GM18508 (cell line): ENCODE measurements at regions not wholly inside any gene's neighbourhood (a gene's known extent, or its start where the extent isn't known, plus 50 kb on each side); places are given as distances from the start of the nearest gene placed in this dataset.
"Not testable (repeated sequence)": the region's sequence is repeated elsewhere in the genome, so short reads cannot be mapped to it uniquely, and the experiment has no call there.

ENCODE experiments used
- ATAC-seq: cut with Tn5 transposase; IDR thresholded peaks from one replicate; pipeline ENCODE4 v1.9.1; 2021; ENCODE audit warnings: moderate number of reproducible peaks; ENCODE audit not compliant: insufficient read depth, unreplicated experiment

DNA sequence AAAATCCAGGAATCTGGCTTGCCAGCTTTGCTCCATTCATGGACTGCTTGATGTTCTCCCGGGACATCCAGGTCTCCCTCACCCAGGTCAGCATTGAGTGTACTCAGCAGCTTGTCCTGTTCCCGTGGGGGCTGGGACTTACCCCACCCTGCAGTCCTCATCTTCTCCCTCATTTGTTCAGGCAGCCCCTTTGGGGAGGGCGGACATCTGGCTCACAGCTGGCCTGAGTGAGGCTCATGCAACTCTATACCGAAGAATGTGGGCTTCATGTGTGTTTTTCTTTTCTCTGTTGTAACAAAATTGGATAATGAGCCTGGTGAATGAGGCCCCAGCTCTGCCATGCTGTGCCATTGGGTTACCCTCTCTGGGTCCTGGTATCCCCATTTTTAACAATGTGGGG lies 227.7 kb upstream of the TENM4 start:
- ATAC-seq, result no peak

DNA sequence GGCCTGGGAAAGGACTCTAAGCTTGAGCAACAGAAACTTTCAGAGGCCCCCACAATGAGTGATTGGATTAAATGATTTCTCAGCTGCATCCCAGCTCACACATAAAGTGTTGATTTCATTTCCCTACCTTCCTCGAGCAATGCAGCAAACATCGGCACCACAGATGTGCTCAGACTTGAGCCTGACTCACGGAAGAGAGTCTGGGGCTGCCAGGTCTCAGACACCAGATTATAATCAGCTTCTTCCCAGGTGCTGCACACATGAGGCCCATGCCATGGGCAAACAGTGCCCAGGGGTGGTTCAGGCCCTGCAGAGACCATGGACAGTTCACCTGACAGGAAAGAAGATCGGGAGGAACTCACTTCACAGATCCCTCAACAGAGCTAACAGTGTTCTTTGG lies 226.6 kb upstream of the TENM4 start:
- ATAC-seq, result no peak

DNA sequence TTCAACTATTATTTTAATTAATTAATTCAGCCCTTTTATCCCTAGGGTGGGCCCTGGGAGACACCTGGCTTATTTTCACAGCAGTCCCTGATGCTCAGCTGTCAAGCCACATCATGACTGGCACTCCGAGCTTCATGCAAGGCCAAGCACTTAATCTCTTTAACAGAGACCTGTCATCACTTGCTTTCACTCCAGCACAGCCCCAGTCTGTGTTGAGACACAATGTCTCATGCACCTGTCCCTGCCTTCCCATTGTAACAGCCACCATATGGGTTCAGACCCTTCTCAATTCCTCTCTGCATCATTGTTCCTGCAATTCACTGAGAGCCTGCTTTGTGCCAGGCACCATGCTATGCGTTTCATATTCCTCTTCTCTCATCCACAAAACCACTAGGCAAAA lies 222.2 kb upstream of the TENM4 start:
- ATAC-seq, result no peak

DNA sequence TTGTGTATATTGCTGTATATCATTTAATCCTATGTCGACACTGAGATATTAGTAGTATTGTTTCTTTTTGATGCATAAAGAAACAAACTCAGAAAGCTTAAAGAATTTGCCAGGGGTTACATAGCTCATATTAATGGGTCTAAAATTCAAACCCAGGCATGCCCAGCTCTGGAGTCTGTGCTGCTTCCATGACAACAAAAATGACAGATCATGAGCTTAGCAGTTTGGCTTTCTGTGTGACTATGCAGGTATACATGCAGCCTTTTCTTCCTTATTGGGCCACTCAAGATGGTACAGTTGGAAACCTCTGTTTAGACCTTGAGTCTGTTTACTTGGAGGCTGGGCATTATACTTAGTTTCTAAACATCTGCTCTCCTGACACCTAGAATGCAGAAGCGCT lies 220.5 kb upstream of the TENM4 start:
- no peak for ATAC-seq

DNA sequence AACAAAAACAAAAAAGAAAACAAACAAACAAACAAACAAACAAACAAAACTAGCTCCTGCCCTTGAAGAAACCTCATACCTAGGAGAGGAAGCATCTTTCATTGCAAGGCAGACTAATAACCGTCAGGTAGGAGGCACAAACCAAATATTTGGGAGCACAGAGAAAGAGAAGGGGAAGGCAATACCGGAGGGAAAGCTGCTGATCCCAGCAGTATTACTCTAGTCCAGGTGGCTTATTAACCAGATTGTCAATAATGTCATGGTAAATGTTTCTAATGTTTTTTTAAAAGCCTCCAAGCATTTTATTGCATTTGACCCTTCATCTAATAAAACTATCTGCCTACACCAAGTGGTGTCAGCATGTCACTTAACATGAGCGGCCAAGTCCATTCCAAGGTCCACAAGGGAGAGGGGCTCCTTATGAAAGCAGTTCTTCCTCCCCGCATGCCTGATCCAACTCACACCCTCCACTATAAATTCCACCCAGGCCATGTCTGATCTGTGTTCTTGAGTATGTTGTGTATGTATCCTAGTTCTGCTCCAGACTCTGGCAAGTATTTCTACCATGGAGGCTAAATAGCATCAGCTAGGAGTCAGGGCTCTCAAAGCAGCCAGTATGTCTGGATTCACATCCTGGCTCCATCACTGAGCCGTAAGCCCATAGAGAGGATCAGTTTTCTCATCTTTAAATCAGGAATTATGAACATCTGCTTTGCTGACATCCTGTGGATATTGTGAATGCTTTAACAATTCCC lies 208.1 kb upstream of the TENM4 start:
- ATAC-seq, result no peak

DNA sequence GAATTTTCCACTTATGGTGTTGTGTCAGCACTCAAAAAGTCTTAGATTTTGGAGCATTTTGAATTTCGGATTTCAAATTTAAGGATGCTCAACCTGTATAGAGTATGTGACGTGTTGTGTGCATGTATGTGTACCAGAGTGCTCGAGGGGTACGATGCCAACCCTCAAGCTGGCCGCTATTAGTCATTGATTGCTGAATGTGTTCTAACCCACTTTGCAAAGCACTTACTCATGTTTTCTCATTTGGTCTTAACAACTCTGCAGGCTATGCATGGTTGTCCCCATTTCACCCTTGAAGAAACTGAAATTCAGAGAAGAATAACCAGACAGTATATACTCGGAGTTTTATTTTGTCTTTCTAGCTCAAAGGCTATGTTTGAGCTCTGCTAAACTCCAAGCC lies 196.4 kb upstream of the TENM4 start:
- ATAC-seq, result no peak

DNA sequence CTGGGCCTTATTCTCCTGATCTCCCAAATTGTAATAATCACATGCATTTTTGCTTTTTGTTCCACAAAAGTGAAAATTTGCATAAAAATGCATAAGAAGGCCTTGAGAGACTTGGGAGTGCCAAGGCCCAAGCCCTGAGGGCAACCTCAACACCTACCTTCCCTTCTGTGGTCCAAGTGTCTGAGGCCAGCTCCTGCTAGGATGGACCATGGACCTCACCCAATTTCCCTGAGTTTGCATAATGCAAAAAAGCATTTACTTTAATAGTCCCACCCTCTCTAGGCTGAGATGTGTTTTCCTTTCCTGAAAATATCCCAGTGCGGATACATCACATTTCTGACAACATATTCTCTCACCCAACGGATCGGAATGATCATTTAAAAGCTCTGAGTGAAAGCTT lies 194.1 kb upstream of the TENM4 start:
- no peak for ATAC-seq

DNA sequence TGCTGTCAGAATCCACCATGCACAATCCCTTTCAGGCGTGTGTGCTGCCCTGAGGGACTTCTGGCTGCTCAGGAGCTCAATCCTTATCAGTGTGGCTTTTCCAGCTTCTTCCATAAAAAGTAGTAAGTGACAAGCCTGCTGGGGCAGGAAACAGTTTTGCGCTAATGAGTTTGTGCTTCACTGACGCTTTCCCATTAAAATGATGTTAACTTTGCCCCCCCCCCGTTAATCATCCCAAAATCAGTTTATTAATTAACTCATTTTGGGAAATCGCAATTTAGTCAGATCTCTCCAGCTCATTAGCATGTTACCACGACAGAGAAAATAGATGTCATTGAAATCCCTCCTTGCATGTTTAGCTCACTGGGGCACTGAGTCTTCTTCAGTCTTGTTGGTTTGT lies 186.5 kb upstream of the TENM4 start:
- no peak for ATAC-seq

DNA sequence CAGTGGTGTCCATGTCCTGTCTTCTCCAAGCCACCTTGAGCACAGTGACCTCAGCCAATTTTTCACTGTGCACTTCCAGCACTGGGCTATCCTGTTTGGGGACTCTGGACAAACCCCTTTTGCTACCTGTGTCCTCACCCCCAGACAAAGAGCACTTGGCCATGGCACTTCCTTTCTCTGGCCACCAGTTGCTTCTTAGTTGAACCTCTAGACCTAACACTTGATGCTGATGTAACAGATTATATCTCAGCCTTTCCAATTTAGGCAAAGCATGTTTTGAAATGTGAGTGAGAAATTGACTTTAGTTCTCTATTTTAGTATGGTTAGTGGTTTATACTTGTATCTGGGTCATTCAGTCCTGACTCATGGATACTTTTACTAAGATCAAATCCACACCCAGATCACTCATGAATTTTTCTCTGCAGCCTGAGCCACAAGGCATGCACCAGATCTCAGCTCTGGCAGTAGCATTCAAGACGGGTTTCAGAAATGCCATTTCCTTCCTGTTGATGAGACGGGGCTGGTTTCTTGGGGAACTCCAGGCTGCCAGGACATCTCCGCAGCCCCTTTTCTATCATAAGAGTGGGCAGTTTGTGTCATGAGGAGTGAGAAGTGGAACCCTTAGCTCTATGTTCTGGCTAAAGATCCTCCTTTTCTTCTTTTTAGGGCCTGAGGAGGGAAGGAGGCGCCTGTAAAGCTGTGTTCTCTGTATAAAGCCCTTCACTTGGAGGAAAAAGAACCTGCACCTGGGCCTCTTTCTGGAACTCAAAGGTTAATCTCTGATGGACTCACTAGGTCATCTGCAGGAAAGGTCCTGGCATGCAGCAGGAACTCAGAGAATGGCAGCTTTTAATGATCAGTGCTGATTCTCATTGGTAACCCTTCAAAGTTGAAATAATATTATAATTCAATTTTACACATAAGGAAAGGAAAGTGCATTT lies 185.6 kb upstream of the TENM4 start:
- no peak for ATAC-seq

DNA sequence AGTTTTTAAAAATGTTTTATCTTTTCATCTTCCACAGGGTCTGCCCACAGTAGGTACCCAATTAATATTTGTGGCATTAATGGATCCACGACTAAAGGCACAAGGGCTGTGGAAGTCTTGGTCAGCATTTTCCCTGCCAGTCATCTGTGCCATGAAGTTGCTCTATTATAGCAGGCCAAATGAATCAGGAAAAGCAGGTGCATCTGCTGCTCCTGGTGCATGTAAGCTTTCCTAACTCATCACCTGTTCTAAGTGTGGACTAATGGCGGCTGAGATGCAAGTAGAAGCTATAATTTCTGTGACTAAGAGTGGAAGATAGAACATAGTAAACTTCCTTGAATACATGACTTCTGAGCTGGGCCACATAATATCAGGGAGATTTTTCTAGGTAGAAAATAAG lies 182.5 kb upstream of the TENM4 start:
- no peak for ATAC-seq

DNA sequence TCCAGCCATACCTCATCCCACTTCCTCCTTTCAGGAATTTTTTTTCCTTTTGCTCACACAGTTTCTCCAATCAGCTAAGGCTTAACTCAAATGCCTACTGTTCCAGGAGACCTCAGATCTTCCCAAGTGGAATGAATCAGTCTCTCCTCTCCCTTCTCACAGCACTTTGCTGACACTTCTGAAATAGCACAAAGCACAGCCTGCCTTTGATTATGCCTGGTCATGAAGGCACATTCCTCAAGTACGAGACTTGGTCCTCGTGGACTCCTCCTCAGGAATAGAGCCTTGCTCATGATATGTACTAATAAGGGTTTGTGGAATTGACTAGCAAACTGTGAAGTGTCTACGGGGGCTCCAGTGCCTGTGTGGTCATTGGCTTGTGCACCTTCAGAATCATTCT lies 176.7 kb upstream of the TENM4 start:
- no peak for ATAC-seq

DNA sequence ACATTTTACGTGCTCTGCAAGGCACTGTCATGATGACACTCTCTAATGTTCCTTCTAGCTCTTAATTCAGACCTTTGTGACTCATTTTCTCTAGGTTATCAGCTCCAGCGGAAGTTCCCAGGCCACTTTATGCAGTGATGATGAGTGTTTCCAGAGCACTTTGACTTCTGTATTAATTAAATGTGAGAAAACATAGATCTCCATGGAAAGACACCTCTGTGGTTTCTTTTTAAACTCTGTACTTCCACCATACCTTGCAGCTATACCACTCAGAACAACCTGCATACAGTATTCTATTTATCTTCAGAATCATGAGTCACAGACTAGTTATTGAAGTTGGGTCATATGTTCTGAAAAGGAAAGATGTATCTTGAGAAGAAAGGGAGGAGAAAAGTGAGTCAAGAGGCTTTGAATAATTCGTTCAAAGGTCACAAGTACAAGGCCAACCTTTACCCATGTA lies 175.6 kb upstream of the TENM4 start:
- no peak for ATAC-seq

DNA sequence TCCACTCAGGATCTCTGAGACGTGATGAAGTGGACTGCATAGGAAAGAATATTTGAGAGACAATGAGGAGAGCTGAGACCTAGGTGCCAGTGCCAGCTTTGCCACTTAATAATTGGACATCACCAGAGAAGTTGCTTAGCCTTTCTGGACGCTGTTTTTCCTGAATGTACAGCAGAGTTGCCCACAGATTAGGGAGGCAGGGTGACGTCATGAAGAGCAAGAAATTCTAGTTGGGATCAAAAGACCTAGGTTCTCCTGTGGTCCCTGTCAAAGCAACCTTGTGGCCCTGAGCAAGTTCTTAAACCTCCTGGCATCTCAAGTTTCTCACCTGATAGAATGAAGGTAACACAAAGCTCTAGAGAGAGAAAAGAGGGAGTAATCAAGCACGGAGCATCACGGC lies 174.6 kb upstream of the TENM4 start:
- ATAC-seq, result no peak

DNA sequence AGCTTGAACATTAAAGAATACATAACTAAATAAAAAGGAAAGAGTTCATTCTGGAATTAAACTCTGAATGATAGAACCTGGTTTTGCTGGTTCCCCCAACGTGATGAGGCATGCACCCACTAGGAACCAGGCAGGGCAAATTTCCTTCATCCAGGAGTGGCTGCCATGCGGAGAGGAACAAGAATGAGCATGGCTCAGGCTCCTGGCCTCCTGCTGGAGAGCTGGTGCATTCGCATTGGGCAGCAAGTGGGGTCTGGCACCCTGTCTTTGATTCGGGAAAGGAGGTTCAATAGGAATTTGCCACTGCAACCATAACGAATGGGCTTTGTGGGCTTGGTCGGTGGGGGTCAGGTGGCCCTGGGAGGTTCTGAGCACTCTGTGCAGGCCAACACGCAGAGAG lies 169.8 kb upstream of the TENM4 start:
- no peak for ATAC-seq

DNA sequence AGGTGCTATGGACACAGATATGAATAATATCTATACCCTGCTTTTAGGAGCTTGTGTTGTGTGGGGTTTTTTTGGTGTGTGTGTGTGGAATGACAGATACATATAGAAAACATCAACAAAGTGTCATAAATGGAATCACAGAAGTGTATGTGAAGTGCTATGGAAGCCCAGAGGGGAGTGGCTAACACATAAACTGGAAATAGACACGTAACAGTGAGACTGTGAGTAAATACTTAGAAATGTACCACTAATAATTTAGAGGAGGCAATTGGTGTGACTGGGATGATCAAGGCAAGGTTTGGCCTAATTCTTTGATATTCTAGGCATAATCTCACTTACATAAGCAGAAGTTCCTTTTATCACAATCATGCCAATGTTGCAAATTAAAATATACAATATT lies 169.3 kb upstream of the TENM4 start:
- ATAC-seq, result no peak

DNA sequence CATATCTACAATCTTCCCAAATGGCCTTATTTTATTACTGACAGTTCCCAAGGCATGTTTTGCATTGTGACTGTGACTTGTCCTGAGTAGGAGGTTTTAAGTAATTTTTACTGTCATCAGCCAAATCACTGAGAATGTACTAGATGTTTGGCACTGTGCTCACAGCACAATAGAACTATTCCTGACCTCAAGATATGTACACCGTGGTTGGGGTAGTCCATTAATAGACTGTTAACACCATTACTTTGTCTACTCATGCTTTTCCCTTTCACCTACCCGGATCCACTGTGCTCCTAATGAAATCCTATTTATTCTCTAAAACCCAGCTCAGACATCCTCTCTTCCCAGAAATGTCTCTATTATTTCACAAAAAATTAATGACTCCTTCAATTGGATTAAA lies 168.7 kb upstream of the TENM4 start:
- no peak for ATAC-seq

DNA sequence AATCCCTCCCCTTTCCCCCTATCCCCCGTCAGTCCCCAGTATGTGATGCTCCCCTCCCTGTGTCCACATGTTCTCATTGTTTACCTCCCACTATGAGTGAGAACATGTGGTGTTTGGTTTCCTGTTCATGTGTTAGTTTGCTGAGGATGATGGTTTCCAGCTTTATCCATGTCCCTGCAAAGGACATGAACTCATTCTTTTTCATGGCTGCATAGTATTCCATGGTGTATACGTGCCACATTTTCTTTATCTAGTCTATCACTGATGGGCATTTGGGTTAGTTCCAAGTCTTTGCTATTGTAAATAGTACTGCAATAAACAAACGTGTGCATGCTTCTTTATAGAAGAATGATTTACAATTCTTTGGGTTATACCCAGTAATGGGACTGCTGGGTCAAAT lies 165.6 kb upstream of the TENM4 start:
- ATAC-seq, result not testable (repeated sequence)

DNA sequence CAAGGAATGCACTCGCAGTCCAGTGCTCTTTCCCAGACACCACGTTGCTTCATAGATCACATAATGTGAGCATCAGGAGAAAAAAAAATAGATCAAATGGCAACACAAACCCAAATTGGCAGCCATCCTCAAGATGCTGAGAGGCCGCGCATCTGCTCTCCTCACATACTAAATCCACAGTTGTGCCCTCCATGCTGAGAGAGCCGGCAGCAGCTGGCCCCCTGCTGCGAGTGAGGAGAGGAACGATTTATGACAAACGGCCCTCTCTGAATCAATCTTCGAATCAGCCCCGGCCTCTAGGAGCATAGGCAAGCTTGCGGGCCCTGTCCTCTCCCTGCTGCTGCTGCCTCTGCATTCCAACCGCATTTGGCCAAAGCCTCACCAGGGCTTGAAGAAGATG lies 159.9 kb upstream of the TENM4 start:
- ATAC-seq, result no peak

DNA sequence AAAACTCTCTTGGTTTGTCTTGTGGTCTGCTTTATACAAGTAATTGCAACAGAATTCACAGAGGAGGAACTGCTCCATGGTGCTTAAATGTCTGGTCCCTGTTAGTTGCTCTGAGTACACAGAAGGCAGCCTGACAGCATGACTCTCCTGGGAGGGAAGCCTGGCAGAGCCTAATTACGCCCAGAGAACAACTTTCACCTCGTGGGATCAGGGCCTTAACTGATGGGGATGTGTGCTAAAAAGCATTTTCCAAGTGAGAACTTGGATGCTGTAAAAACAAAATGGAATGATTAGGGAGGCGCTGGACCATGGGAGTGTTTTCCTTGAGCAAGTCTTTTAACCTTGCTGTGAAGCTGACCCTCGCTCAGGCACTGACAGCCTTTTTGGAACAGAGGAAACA lies 154.0 kb upstream of the TENM4 start:
- no peak for ATAC-seq

DNA sequence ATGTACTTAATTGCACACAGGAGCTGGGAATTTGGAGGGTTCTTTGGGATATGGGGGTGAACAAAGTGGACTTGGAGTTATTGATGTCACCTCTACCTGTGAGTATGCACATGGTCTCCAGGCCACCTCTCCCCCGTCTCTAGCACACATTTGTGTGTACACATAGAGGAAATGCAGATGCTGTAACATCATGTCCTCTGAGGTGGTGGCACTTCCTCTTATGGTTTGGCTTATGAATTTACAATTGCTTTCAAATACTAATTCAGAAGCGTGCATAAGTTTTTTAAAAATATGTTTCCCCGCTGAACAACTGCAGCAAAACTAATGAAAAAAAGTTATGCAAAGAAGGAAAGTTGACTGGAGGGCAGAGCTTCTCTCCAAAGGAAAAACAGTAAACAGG lies 152.0 kb upstream of the TENM4 start:
- ATAC-seq, result no peak

DNA sequence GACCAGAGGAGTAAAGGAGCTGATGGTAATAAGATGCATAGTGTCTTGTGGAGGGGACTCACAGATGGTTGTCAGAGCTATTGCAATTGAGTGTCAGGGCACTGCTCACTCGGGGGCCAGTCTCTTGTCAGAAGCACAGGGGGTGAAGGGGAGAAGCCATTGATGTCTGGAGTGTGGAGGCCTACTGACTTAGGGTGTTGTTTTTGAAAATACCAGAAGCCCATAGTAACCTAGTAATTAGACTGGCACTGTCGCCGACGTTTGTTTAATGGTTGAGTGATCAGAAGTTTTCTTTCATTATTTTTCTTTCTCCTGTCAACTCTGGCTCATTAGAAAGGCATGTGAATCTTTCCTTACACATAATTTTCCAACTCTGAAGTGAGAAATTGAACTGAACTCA lies 151.6 kb upstream of the TENM4 start:
- ATAC-seq, result no peak

DNA sequence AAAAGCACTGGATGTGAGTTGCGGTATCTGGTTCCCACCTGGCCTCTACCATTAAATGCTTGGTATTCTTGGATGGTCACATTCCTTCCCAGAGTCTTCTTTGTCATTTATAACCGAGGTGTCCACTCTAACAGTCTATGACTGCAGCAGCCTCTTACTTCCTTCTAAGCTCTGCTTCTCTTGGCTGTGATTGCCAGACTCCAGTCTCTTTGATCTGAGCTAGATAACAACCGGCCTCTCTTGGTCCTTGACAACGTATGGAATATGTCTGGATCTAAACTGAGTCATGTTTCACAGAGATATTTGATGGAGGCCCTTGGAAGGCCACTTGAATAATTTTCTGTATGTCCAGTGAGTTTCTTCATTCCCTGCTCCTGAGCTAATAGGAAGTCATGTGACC lies 141.6 kb upstream of the TENM4 start:
- ATAC-seq, result no peak
